ENCODE measurements at regions not wholly inside any gene's neighbourhood (a gene's known extent, or its start where the extent isn't known, plus 50 kb on each side); places are given as distances from the start of the nearest gene placed in this dataset.

DNA sequence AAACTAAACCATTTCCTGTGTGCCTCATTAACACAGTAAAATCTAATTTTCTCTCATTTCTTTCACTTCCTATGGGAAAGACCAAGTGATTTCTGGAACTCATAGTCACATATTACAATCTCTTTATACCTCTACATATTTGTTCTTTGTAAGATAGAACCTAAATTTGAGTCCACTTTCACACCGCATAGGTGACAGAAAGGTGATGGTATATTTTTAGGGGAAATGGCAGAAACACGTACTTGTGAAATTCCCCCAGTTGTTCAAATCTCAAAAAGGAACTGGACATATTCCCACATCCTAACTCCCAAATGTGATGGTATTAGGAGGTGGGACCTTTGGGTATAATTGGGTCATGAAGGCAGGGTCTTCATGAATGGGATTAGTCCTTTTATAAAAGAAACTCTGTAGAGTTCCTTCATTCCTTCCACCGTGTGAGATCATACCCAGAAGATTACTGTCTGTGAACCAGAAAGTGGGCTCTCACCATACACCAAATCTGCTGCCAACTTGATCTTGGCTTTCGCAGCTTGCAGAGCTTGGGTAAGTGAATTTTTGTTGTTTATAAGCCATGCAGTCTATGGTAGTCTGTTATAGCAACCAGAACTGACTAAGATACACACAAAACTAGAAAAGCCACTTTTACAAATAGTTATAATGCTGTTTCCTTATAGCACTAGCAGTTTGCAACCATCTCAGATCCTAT lies 542.1 kb downstream of the DSC3 start:
- ATAC-seq, result no peak
- no peak for TF ChIP-seq ESRRG (CRISPR knock-in tag; IDR thresholded peaks at IDR 0.05)
- no peak for TF ChIP-seq CSDC2 (CRISPR knock-in tag; IDR thresholded peaks at IDR 0.05)
- no peak for TF ChIP-seq RARB (CRISPR knock-in tag; IDR thresholded peaks at IDR 0.05)
- no peak for TF ChIP-seq SNAI2 (CRISPR knock-in tag; IDR thresholded peaks at IDR 0.05)
- no peak for TF ChIP-seq ZNF565 (CRISPR knock-in tag; conservative IDR thresholded peaks at IDR 0.05; ENCODE audit: low read depth)
- no peak for TF ChIP-seq ISL1 (CRISPR knock-in tag; IDR thresholded peaks at IDR 0.05)

DNA sequence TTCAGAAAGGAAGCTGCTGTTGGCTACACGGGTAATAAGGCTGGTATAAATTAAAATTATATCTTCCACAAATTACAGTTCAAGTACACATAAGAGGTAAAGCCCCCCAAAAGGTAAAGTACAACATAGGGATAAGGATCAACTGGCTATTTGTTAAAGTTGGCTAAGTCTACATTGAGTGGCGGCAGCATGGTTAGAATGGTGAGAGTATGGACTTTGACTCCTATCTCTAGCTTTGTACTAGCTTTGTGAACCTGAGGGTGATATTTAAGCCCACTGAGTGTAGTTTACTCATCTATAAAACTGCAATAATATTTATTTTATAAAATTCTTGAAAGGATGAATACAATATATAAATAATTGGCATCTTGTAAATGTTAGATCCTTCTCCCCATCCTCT lies 542.8 kb downstream of the DSC3 start:
- TF ChIP-seq TCF4 (CRISPR knock-in tag; IDR thresholded peaks at IDR 0.05; ENCODE audit: borderline replicate concordance) (no peak), OSR1 (CRISPR knock-in tag; IDR thresholded peaks at IDR 0.05) (no peak), ZNF70 (CRISPR knock-in tag; IDR thresholded peaks at IDR 0.05) (no peak), CSRNP3 (CRISPR knock-in tag; IDR thresholded peaks at IDR 0.05) (no peak), PPARA (CRISPR knock-in tag; IDR thresholded peaks at IDR 0.05; ENCODE audit: borderline replicate concordance) (no peak), ZNF8 (CRISPR knock-in tag; IDR thresholded peaks at IDR 0.05) (no peak), TOX (CRISPR knock-in tag; IDR thresholded peaks at IDR 0.05; ENCODE audit: borderline replicate concordance) (no peak), ARNTL (CRISPR knock-in tag; IDR thresholded peaks at IDR 0.05; ENCODE audit: borderline replicate concordance, low read depth) (no peak), ZFP3 (CRISPR knock-in tag; IDR thresholded peaks at IDR 0.05) (no peak), ZC3H10 (CRISPR knock-in tag; IDR thresholded peaks at IDR 0.05) (no peak), GLIS3 (CRISPR knock-in tag; IDR thresholded peaks at IDR 0.05) (no peak), RARB (CRISPR knock-in tag; IDR thresholded peaks at IDR 0.05) (no peak), ZNF565 (CRISPR knock-in tag; conservative IDR thresholded peaks at IDR 0.05; ENCODE audit: low read depth) (no peak), CSDC2 (CRISPR knock-in tag; IDR thresholded peaks at IDR 0.05) (no peak), ESRRG (CRISPR knock-in tag; IDR thresholded peaks at IDR 0.05) (no peak), SNAI2 (CRISPR knock-in tag; IDR thresholded peaks at IDR 0.05) (no peak)
- TF ChIP-seq, protein P1, sequence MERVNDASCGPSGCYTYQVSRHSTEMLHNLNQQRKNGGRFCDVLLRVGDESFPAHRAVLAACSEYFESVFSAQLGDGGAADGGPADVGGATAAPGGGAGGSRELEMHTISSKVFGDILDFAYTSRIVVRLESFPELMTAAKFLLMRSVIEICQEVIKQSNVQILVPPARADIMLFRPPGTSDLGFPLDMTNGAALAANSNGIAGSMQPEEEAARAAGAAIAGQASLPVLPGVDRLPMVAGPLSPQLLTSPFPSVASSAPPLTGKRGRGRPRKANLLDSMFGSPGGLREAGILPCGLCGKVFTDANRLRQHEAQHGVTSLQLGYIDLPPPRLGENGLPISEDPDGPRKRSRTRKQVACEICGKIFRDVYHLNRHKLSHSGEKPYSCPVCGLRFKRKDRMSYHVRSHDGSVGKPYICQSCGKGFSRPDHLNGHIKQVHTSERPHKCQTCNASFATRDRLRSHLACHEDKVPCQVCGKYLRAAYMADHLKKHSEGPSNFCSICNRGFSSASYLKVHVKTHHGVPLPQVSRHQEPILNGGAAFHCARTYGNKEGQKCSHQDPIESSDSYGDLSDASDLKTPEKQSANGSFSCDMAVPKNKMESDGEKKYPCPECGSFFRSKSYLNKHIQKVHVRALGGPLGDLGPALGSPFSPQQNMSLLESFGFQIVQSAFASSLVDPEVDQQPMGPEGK (CRISPR knock-in tag; IDR thresholded peaks at IDR 0.05; ENCODE audit: borderline replicate concordance), result no peak
- TF ChIP-seq, protein P2, sequence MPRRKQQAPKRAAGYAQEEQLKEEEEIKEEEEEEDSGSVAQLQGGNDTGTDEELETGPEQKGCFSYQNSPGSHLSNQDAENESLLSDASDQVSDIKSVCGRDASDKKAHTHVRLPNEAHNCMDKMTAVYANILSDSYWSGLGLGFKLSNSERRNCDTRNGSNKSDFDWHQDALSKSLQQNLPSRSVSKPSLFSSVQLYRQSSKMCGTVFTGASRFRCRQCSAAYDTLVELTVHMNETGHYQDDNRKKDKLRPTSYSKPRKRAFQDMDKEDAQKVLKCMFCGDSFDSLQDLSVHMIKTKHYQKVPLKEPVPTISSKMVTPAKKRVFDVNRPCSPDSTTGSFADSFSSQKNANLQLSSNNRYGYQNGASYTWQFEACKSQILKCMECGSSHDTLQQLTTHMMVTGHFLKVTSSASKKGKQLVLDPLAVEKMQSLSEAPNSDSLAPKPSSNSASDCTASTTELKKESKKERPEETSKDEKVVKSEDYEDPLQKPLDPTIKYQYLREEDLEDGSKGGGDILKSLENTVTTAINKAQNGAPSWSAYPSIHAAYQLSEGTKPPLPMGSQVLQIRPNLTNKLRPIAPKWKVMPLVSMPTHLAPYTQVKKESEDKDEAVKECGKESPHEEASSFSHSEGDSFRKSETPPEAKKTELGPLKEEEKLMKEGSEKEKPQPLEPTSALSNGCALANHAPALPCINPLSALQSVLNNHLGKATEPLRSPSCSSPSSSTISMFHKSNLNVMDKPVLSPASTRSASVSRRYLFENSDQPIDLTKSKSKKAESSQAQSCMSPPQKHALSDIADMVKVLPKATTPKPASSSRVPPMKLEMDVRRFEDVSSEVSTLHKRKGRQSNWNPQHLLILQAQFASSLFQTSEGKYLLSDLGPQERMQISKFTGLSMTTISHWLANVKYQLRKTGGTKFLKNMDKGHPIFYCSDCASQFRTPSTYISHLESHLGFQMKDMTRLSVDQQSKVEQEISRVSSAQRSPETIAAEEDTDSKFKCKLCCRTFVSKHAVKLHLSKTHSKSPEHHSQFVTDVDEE (CRISPR knock-in tag; IDR thresholded peaks at IDR 0.05), result no peak
- TF ChIP-seq, protein P3, sequence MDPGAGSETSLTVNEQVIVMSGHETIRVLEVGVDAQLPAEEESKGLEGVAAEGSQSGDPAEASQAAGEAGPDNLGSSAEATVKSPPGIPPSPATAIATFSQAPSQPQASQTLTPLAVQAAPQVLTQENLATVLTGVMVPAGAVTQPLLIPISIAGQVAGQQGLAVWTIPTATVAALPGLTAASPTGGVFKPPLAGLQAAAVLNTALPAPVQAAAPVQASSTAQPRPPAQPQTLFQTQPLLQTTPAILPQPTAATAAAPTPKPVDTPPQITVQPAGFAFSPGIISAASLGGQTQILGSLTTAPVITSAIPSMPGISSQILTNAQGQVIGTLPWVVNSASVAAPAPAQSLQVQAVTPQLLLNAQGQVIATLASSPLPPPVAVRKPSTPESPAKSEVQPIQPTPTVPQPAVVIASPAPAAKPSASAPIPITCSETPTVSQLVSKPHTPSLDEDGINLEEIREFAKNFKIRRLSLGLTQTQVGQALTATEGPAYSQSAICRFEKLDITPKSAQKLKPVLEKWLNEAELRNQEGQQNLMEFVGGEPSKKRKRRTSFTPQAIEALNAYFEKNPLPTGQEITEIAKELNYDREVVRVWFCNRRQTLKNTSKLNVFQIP (CRISPR knock-in tag; IDR thresholded peaks at IDR 0.05; ENCODE audit: borderline replicate concordance, low read depth), result no peak
- ATAC-seq, result no peak

- ATAC-seq, result no peak
- TF ChIP-seq RARB (CRISPR knock-in tag; IDR thresholded peaks at IDR 0.05) (no peak), BACH2 (CRISPR knock-in tag; IDR thresholded peaks at IDR 0.05; ENCODE audit: borderline replicate concordance) (no peak), ZC3H10 (CRISPR knock-in tag; IDR thresholded peaks at IDR 0.05) (no peak), CSRNP3 (CRISPR knock-in tag; IDR thresholded peaks at IDR 0.05) (no peak), ISL1 (CRISPR knock-in tag; IDR thresholded peaks at IDR 0.05) (no peak), ZFP30 (CRISPR knock-in tag; IDR thresholded peaks at IDR 0.05) (no peak), TOX (CRISPR knock-in tag; IDR thresholded peaks at IDR 0.05; ENCODE audit: borderline replicate concordance) (no peak)
- TF ChIP-seq, protein P2 (CRISPR knock-in tag; IDR thresholded peaks at IDR 0.05), result no peak
- TF ChIP-seq, protein P4, sequence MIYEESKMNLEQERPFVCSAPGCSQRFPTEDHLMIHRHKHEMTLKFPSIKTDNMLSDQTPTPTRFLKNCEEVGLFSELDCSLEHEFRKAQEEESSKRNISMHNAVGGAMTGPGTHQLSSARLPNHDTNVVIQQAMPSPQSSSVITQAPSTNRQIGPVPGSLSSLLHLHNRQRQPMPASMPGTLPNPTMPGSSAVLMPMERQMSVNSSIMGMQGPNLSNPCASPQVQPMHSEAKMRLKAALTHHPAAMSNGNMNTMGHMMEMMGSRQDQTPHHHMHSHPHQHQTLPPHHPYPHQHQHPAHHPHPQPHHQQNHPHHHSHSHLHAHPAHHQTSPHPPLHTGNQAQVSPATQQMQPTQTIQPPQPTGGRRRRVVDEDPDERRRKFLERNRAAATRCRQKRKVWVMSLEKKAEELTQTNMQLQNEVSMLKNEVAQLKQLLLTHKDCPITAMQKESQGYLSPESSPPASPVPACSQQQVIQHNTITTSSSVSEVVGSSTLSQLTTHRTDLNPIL (CRISPR knock-in tag; IDR thresholded peaks at IDR 0.05; ENCODE audit: low read depth), result no peak
Observed at GRCh38 chr18:30492552-30493129, 549.9 kb downstream of the DSC3 start.

All from SK-N-SH treated with all-trans-retinoic acid at 6 μM for 48 hours (cell line).